ENCODE measurements at regions not wholly inside any gene's neighbourhood (a gene's known extent, or its start where the extent isn't known, plus 50 kb on each side); places are given as distances from the start of the nearest gene placed in this dataset.

GRCh38 chr10:130399425-130399950 is 263.3 kb downstream of the GLRX3 start:
- H3K9me3 ChIP-seq (ENCODE audit: control insufficient read depth, low read depth, low read length) = no peaks in the 10 kb centered on the region
- no peak for DNase-seq
- no peak overlapping the region for H3K4me3 ChIP-seq (ENCODE audit: low read length)
- H3K36me3 ChIP-seq (ENCODE audit: control insufficient read depth, insufficient read depth, low read length) = no peaks in the 10 kb centered on the region
- H3K27me3 ChIP-seq (ENCODE audit: control insufficient read depth, insufficient read depth, low read length) = peaks cover 3% of the 10 kb centered on the region
- no peak overlapping the region for H3K27ac ChIP-seq (ENCODE audit: low read length)
- WGBS (ENCODE audit: insufficient coverage, low lambda C conversion rate) = no CpG with 5 or more reads among the region's 10 CpGs
- no peaks in the 10 kb centered on the region for H3K4me1 ChIP-seq (ENCODE audit: control insufficient read depth, insufficient read depth, low read length)

GRCh38 chr10:130400890-130401289 is 264.7 kb downstream of the GLRX3 start:
- 80% methylated on average over 1 of the region's 5 CpGs for WGBS (ENCODE audit: insufficient coverage, low lambda C conversion rate)
- H3K9me3 ChIP-seq (ENCODE audit: control insufficient read depth, low read depth, low read length) = no peaks in the 10 kb centered on the region

GRCh38 chr10:130401860-130402765 is 265.9 kb downstream of the GLRX3 start:
- Histone ChIP-seq H3K9me3 (ENCODE audit: control insufficient read depth, low read depth, low read length) (no peaks in the 10 kb centered on the region), H3K27me3 (ENCODE audit: control insufficient read depth, insufficient read depth, low read length) (peaks cover 3% of the 10 kb centered on the region), H3K4me3 (ENCODE audit: low read length) (no peak overlapping the region), H3K27ac (ENCODE audit: low read length) (no peak overlapping the region), H3K4me1 (ENCODE audit: control insufficient read depth, insufficient read depth, low read length) (no peaks in the 10 kb centered on the region), H3K36me3 (ENCODE audit: control insufficient read depth, insufficient read depth, low read length) (no peaks in the 10 kb centered on the region)
- no peak for DNase-seq
- WGBS (ENCODE audit: insufficient coverage, low lambda C conversion rate) = no CpG with 5 or more reads among the region's 16 CpGs

More at GRCh38 chr10:130400890-130401289, 264.7 kb downstream of the GLRX3 start:
- H3K27me3 ChIP-seq (ENCODE audit: control insufficient read depth, insufficient read depth, low read length) = peaks cover 3% of the 10 kb centered on the region
- no peaks in the 10 kb centered on the region for H3K4me1 ChIP-seq (ENCODE audit: control insufficient read depth, insufficient read depth, low read length)
- H3K36me3 ChIP-seq (ENCODE audit: control insufficient read depth, insufficient read depth, low read length) = no peaks in the 10 kb centered on the region
- no peak overlapping the region for H3K4me3 ChIP-seq (ENCODE audit: low read length)
- H3K27ac ChIP-seq (ENCODE audit: low read length) = no peak overlapping the region
- DNase-seq = no peak

GRCh38 chr10:130403153-130404075 is 267.2 kb downstream of the GLRX3 start:
- H3K36me3 ChIP-seq (ENCODE audit: control insufficient read depth, insufficient read depth, low read length) = no peaks in the 10 kb centered on the region
- no peak for DNase-seq
- H3K27me3 ChIP-seq (ENCODE audit: control insufficient read depth, insufficient read depth, low read length) = peaks cover 3% of the 10 kb centered on the region
- no peak overlapping the region for H3K27ac ChIP-seq (ENCODE audit: low read length)
- no CpG with 5 or more reads among the region's 6 CpGs for WGBS (ENCODE audit: insufficient coverage, low lambda C conversion rate)
- H3K4me3 ChIP-seq (ENCODE audit: low read length) = no peak overlapping the region
- H3K9me3 ChIP-seq (ENCODE audit: control insufficient read depth, low read depth, low read length) = no peaks in the 10 kb centered on the region
- H3K4me1 ChIP-seq (ENCODE audit: control insufficient read depth, insufficient read depth, low read length) = no peaks in the 10 kb centered on the region

GRCh38 chr10:130404476-130405055 is 268.4 kb downstream of the GLRX3 start:
- Histone ChIP-seq H3K4me1 (ENCODE audit: control insufficient read depth, insufficient read depth, low read length) (no peaks in the 10 kb centered on the region), H3K4me3 (ENCODE audit: low read length) (no peak overlapping the region), H3K27ac (ENCODE audit: low read length) (no peak overlapping the region), H3K9me3 (ENCODE audit: control insufficient read depth, low read depth, low read length) (no peaks in the 10 kb centered on the region), H3K27me3 (ENCODE audit: control insufficient read depth, insufficient read depth, low read length) (peaks cover 3% of the 10 kb centered on the region), H3K36me3 (ENCODE audit: control insufficient read depth, insufficient read depth, low read length) (no peaks in the 10 kb centered on the region)
- WGBS (ENCODE audit: insufficient coverage, low lambda C conversion rate) = 43% methylated on average over 1 of the region's 5 CpGs
- no peak for DNase-seq

GRCh38 chr10:130407052-130407451 is 270.9 kb downstream of the GLRX3 start:
- no peak overlapping the region for H3K27ac ChIP-seq (ENCODE audit: low read length)
- no peak overlapping the region for H3K4me3 ChIP-seq (ENCODE audit: low read length)
- no peaks in the 10 kb centered on the region for H3K36me3 ChIP-seq (ENCODE audit: control insufficient read depth, insufficient read depth, low read length)
- no peaks in the 10 kb centered on the region for H3K4me1 ChIP-seq (ENCODE audit: control insufficient read depth, insufficient read depth, low read length)
- no peak for DNase-seq
- H3K9me3 ChIP-seq (ENCODE audit: control insufficient read depth, low read depth, low read length) = no peaks in the 10 kb centered on the region
- WGBS (ENCODE audit: insufficient coverage, low lambda C conversion rate) = no CpG with 5 or more reads among the region's 4 CpGs
- peaks cover 3% of the 10 kb centered on the region for H3K27me3 ChIP-seq (ENCODE audit: control insufficient read depth, insufficient read depth, low read length)

- H3K4me1 ChIP-seq (ENCODE audit: control insufficient read depth, insufficient read depth, low read length) = no peaks in the 10 kb centered on the region
Observed at GRCh38 chr10:130409331-130409730, 273.1 kb downstream of the GLRX3 start.

GRCh38 chr10:130409931-130410330 is 273.7 kb downstream of the GLRX3 start:
- no peaks in the 10 kb centered on the region for H3K36me3 ChIP-seq (ENCODE audit: control insufficient read depth, insufficient read depth, low read length)
- no peak overlapping the region for H3K27ac ChIP-seq (ENCODE audit: low read length)
- 60% methylated on average over 1 of the region's 10 CpGs for WGBS (ENCODE audit: insufficient coverage, low lambda C conversion rate)
- H3K9me3 ChIP-seq (ENCODE audit: control insufficient read depth, low read depth, low read length) = no peaks in the 10 kb centered on the region
- no peak for DNase-seq
- H3K4me1 ChIP-seq (ENCODE audit: control insufficient read depth, insufficient read depth, low read length) = no peaks in the 10 kb centered on the region
- H3K27me3 ChIP-seq (ENCODE audit: control insufficient read depth, insufficient read depth, low read length) = no peaks in the 10 kb centered on the region
- no peak overlapping the region for H3K4me3 ChIP-seq (ENCODE audit: low read length)

More at GRCh38 chr10:130409331-130409730, 273.1 kb downstream of the GLRX3 start:
- no peak for DNase-seq
- peaks cover under 1% of the 10 kb centered on the region for H3K27me3 ChIP-seq (ENCODE audit: control insufficient read depth, insufficient read depth, low read length)
- H3K36me3 ChIP-seq (ENCODE audit: control insufficient read depth, insufficient read depth, low read length) = no peaks in the 10 kb centered on the region
- H3K27ac ChIP-seq (ENCODE audit: low read length) = no peak overlapping the region
- no peak overlapping the region for H3K4me3 ChIP-seq (ENCODE audit: low read length)
- WGBS (ENCODE audit: insufficient coverage, low lambda C conversion rate) = 100% methylated on average over 2 of the region's 11 CpGs
- H3K9me3 ChIP-seq (ENCODE audit: control insufficient read depth, low read depth, low read length) = no peaks in the 10 kb centered on the region

GRCh38 chr10:130411496-130412085 is 275.4 kb downstream of the GLRX3 start:
- Histone ChIP-seq H3K27me3 (ENCODE audit: control insufficient read depth, insufficient read depth, low read length) (no peaks in the 10 kb centered on the region), H3K36me3 (ENCODE audit: control insufficient read depth, insufficient read depth, low read length) (no peaks in the 10 kb centered on the region), H3K4me1 (ENCODE audit: control insufficient read depth, insufficient read depth, low read length) (no peaks in the 10 kb centered on the region), H3K27ac (ENCODE audit: low read length) (no peak overlapping the region), H3K9me3 (ENCODE audit: control insufficient read depth, low read depth, low read length) (no peaks in the 10 kb centered on the region), H3K4me3 (ENCODE audit: low read length) (no peak overlapping the region)
- WGBS (ENCODE audit: insufficient coverage, low lambda C conversion rate) = 20% methylated on average over 3 of the region's 13 CpGs
- no peak for DNase-seq
